Astrocyte of the spinal cord (primary cell): ENCODE measurements at regions not wholly inside any gene's neighbourhood (a gene's known extent, or its start where the extent isn't known, plus 50 kb on each side); places are given as distances from the start of the nearest gene placed in this dataset.

Experiments
- DNase-seq: peaks from one replicate; pipeline ENCODE4 v3.0.0; 2011; ENCODE audit warnings: low read depth, low spot score
- H3K4me3 ChIP-seq: 2 replicates; pipeline ENCODE4 v1.5.1; 2011; ENCODE audit warnings: low read depth, mild to moderate bottlenecking, low read length, moderate library complexity
- CTCF ChIP-seq: IDR thresholded peaks from 2 replicates; pipeline ENCODE4 v1.5.1; 2012; ENCODE audit warnings: low read depth, mild to moderate bottlenecking, low read length, inconsistent platforms
- in situ Hi-C: cut with HindIII; loops from 2 replicates; pipeline ENCODE4 v1.10.0; 2017; ENCODE audit warnings: low sequenced_read_pairs

GRCh38 chr2:181164699-181165098, 184.3 kb downstream of the UBE2E3 start:
- in situ Hi-C loops, result no loop called here

GRCh38 chr2:181165199-181165868, 184.9 kb downstream of the UBE2E3 start:
- TF ChIP-seq CTCF, result no peak
- in situ Hi-C loops, result no loop called here
- DNase-seq, result no peak
- no peak overlapping the region for H3K4me3 ChIP-seq

More at GRCh38 chr2:181164699-181165098, 184.3 kb downstream of the UBE2E3 start:
- H3K4me3 ChIP-seq, result no peak overlapping the region
- no peak for TF ChIP-seq CTCF
- DNase-seq, result no peak

- DNase-seq, result no peak
- in situ Hi-C loops, result no loop called here
- no peak overlapping the region for H3K4me3 ChIP-seq
- TF ChIP-seq CTCF, result no peak
Measured at GRCh38 chr2:181169503-181169902, 189.1 kb downstream of the UBE2E3 start.

- H3K4me3 ChIP-seq, result no peak overlapping the region
- no peak for TF ChIP-seq CTCF
- in situ Hi-C loops, result no loop called here
- DNase-seq, result no peak
Measured at GRCh38 chr2:181170256-181170655, 189.9 kb downstream of the UBE2E3 start.

GRCh38 chr2:181172676-181173075, 192.3 kb downstream of the UBE2E3 start:
- TF ChIP-seq CTCF, result no peak
- in situ Hi-C loops, result no loop called here
- no peak for DNase-seq
- no peak overlapping the region for H3K4me3 ChIP-seq

- no peak overlapping the region for H3K4me3 ChIP-seq
- no peak for TF ChIP-seq CTCF
- in situ Hi-C loops, result no loop called here
- DNase-seq, result peak; percentile 50
Measured at GRCh38 chr2:181174611-181175580, 194.5 kb downstream of the UBE2E3 start.
